IgD-negative memory B cell (primary cell): ENCODE measurements at regions not wholly inside any gene's neighbourhood (a gene's known extent, or its start where the extent isn't known, plus 50 kb on each side); places are given as distances from the start of the nearest gene placed in this dataset.

Source experiments
- H3K27ac Mint-ChIP-seq, 3 donors: one replicate each; pipeline ENCODE4 v1.8.0; 2020 to 2022; ENCODE audit warnings: mild to moderate bottlenecking in 3 of 3, mixed read lengths in 3 of 3, moderate library complexity in 1 of 3
- H3K27me3 Mint-ChIP-seq: one replicate; pipeline ENCODE4 v1.8.0; 2021; ENCODE audit warnings: mixed read lengths
- H3K36me3 Mint-ChIP-seq: one replicate; pipeline ENCODE4 v1.8.0; 2020; ENCODE audit warnings: mild to moderate bottlenecking, mixed read lengths
- H3K4me1 Mint-ChIP-seq, 3 donors: one replicate each; pipeline ENCODE4 v1.8.0; 2020 to 2022; ENCODE audit warnings: mixed read lengths in 3 of 3, mild to moderate bottlenecking in 1 of 3
- H3K4me3 Mint-ChIP-seq, 4 donors: one replicate each; pipeline ENCODE4 v1.8.0; 2020 to 2022; ENCODE audit warnings: mild to moderate bottlenecking in 4 of 4, mixed read lengths in 4 of 4, moderate library complexity in 3 of 4
- H3K9me3 Mint-ChIP-seq, 3 donors: one replicate each; pipeline ENCODE4 v1.8.0; 2020 to 2021; ENCODE audit warnings: mixed read lengths in 3 of 3, mild to moderate bottlenecking in 1 of 3

DNA sequence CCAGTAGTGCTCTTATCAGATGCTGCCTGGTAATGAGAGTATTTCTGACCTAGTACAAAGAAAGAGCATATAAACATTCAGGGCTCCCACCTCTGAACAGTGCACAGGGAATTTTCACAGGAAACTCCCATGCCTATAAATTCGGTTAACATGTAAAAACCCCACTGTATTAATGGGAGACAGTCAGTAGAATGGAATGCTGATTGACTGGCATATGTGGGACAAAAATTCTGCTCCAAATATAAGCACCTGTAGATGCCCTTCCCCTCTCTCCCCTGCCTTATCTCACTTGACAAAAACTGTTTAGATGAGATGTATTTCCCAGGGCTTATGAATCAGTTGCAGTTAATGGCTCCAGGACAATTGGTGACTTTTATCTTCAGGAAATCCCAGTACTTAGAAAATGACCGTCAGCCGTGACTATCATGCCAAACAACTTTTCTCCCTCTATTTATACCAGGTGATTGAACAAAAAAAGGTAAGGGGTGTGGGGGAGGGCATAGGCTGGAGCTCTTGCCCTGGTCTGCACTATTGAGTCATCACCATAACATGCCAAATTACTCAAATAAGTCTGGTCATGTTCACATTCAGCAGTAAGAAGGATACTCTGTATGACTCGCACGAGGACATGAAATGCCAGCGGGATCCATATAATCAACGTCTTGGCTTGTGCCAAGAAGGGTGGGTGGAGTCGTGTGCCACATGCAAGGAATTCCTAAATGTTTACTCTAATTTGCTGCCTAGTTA lies 176.4 kb upstream of the BMP2 start:
- no peaks in the 10 kb centered on the region for H3K36me3 Mint-ChIP-seq
- H3K27ac Mint-ChIP-seq, result no peak overlapping the region
- H3K4me1 Mint-ChIP-seq, result no peaks in the 10 kb centered on the region
- no peaks in the 10 kb centered on the region for H3K27me3 Mint-ChIP-seq
- H3K9me3 Mint-ChIP-seq, result peaks cover 2 to 26% (median 6%) of the 10 kb centered on the region in 3 donors
- no peak overlapping the region for H3K4me3 Mint-ChIP-seq

DNA sequence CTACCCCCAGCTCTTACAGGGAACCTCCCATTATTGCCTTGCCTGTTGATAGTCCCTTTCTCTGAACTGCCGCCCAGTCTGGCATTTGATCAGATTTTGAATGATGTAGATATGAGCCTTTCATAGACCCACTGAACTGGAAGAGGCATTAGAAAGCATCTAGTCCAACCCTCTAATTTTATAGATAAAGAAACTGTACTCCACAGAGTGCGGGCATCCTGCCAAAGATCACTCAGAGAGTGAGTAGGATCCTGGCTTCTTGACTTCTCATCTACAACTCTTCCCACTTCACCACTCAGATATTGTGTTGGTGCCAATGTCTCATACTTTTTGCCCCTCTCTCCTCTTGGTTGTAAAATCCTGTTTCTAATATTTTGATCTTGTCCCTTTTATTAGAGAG lies 179.2 kb upstream of the BMP2 start:
- Mint-ChIP-seq H3K27me3 (no peaks in the 10 kb centered on the region), H3K4me3 (no peak overlapping the region), H3K4me1 (no peaks in the 10 kb centered on the region), H3K36me3 (no peaks in the 10 kb centered on the region), H3K9me3 (peaks cover 2 to 22% (median 6%) of the 10 kb centered on the region in 3 donors), H3K27ac (no peak overlapping the region)

DNA sequence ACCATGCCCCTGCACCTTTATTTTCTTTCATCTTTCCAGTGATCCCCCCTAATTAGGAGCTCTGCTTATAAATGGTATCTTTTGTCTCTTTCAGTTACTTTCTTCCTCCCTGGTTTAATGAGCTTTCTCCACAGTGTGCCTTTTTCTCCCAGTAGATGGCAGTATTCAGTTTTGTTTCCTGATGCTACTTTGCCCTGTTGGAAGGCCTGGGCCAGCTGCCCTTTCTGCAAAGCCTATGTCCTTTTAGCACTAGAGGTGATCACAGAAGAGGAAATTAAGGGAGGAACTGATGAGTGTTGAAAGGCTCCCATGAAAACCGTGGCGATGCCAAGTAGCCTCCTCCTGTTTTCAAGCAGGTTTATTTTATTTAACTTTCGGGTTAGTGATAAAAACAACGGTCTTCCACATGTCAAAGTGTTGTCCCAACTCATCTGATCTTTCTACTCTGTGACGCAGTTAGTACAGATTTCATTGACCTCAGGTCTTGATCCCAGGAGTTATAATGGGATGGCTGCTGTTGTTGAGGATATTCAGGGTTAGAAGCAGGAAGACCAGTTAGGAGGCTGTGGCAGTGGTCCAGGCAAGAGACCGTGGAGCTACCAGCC lies 184.2 kb upstream of the BMP2 start:
- no peaks in the 10 kb centered on the region for H3K36me3 Mint-ChIP-seq
- no peaks in the 10 kb centered on the region for H3K27me3 Mint-ChIP-seq
- H3K4me1 Mint-ChIP-seq, result no peaks in the 10 kb centered on the region
- H3K9me3 Mint-ChIP-seq, result peaks cover 2 to 5% (median 5%) of the 10 kb centered on the region in 3 donors
- no peak overlapping the region for H3K27ac Mint-ChIP-seq
- H3K4me3 Mint-ChIP-seq, result no peak overlapping the region

DNA sequence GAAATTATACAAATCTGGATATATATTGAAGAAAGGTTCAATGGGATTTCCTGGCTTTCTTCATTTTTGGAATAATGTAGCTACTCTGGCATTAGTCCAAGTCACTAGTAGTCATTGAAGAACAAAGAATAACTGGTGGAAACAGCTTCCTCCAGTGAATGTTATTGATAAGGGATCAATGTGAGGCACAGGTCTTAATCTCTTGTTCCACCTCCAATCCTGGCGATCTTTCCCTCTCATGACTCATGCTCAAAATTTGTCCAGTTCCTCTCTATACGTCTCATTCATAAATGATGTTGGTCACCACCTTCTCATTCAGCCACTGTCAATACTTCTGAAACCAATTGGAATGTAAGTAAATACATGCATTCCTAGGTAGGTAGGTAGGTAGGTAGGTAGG lies 185.0 kb upstream of the BMP2 start:
- no peaks in the 10 kb centered on the region for H3K36me3 Mint-ChIP-seq
- H3K27ac Mint-ChIP-seq, result no peak overlapping the region
- H3K9me3 Mint-ChIP-seq, result peaks cover 2 to 6% (median 5%) of the 10 kb centered on the region in 3 donors
- no peaks in the 10 kb centered on the region for H3K27me3 Mint-ChIP-seq
- H3K4me3 Mint-ChIP-seq, result no peak overlapping the region
- H3K4me1 Mint-ChIP-seq, result no peaks in the 10 kb centered on the region

DNA sequence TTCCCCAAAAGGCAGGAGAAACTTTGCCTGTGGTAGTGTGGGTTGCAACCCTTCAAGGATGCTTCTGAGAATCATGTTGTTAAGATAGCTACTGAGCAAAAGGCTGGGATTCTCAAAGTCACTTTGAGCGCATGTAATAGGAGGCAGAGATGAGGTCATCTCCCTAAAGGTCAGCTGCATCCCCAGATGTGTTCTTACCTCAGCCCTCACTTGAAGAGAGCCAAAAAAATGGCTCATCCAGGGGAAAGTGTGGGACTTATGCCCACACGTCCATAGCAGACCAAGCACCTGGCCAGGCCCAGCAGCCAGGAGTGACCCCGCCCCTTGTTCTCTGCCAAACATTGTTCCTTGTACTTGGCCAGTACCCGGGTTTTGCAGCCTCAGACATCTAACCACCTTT lies 187.0 kb upstream of the BMP2 start:
- Mint-ChIP-seq H3K9me3 (peaks cover 2 to 5% (median 3%) of the 10 kb centered on the region in 3 donors), H3K27ac (no peak overlapping the region), H3K4me3 (no peak overlapping the region), H3K27me3 (no peaks in the 10 kb centered on the region), H3K4me1 (no peaks in the 10 kb centered on the region), H3K36me3 (no peaks in the 10 kb centered on the region)

DNA sequence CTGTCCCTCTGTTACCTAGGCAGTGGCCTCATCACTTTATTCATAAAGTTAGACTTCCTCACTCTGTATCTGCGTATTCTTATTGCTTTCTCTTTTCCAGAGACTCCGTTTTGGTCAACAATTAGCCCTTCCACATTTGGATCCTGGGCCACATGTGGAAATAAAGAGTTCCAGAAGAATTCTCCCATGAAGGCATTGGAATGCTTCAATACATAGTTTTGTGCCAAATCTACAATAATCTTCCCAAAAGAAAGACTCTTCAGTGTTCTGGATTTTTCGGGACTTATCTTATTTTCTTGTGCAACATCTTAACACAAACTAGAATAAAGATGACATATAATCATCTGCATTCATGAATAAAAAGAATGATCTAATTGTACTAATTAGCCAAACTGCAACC lies 187.7 kb upstream of the BMP2 start:
- no peaks in the 10 kb centered on the region for H3K4me1 Mint-ChIP-seq
- peaks cover 3 to 5% (median 4%) of the 10 kb centered on the region in 3 donors for H3K9me3 Mint-ChIP-seq
- no peak overlapping the region for H3K4me3 Mint-ChIP-seq
- no peaks in the 10 kb centered on the region for H3K27me3 Mint-ChIP-seq
- H3K27ac Mint-ChIP-seq, result no peak overlapping the region
- no peaks in the 10 kb centered on the region for H3K36me3 Mint-ChIP-seq

DNA sequence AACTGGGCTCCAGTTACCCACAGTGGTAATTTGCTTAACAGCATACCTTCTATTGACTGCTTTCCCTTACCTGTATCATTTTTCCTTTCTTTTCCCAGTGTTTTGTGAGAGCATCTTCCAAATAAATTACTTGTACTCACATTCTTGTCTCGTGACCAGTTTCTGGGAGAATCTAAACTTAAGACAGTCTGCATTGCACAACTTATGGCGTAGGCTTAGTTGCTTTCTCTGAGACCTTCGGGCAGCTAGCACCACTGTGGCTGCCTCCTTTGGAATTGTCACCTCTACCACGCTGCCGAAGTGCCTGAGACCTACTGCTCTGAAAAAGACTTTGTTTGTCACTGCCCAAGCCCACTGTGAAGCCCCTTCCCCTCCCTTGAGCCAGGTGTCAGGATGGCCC lies 188.1 kb upstream of the BMP2 start:
- Mint-ChIP-seq H3K36me3 (no peaks in the 10 kb centered on the region), H3K27me3 (no peaks in the 10 kb centered on the region), H3K9me3 (peaks cover 3 to 8% (median 5%) of the 10 kb centered on the region in 3 donors), H3K4me3 (no peak overlapping the region), H3K4me1 (no peaks in the 10 kb centered on the region), H3K27ac (no peak overlapping the region)

DNA sequence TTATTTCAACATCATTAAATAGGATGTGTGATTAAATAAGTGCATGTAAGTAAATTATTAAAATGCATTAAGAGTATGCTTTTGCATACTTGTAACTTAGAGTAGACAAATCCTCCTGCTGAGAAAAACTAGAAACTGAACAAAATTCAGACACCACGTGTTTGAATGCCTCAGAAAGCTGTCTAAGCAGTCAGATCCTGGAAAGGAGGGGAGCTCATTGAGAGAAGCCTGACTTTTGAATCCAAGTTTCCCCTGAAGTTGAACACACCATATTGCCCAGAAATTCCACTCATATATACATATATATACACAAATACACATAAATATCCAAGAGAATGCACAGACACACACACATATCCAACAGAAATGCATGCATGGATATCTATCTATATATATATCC lies 190.0 kb upstream of the BMP2 start:
- Mint-ChIP-seq H3K9me3 (peaks cover 2 to 9% (median 5%) of the 10 kb centered on the region in 3 donors), H3K27me3 (no peaks in the 10 kb centered on the region), H3K4me1 (no peaks in the 10 kb centered on the region), H3K27ac (no peak overlapping the region), H3K36me3 (no peaks in the 10 kb centered on the region), H3K4me3 (no peak overlapping the region)

DNA sequence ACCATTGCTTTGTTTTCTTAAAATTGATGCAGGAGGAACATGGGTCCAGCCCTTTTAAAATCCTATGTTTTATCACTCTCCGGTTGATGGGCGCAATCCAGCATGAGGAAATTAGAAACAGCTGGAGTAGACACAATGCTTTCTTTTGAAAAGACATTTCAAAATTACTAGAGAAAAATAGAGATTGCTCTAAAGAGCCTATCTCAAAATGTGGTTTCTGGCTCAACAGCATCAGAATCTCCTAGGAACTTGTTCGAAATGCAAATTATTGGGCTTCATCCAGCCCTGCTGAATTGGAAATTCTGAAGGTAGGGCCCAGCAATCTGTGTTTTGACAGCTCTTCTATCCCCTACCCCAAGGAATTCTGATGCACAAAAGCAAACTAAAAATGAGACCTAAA lies 190.8 kb upstream of the BMP2 start:
- Mint-ChIP-seq H3K27me3 (no peaks in the 10 kb centered on the region), H3K9me3 (peaks cover 2 to 9% (median 4%) of the 10 kb centered on the region in 3 donors), H3K27ac (no peak overlapping the region), H3K36me3 (no peaks in the 10 kb centered on the region), H3K4me1 (no peaks in the 10 kb centered on the region), H3K4me3 (no peak overlapping the region)

DNA sequence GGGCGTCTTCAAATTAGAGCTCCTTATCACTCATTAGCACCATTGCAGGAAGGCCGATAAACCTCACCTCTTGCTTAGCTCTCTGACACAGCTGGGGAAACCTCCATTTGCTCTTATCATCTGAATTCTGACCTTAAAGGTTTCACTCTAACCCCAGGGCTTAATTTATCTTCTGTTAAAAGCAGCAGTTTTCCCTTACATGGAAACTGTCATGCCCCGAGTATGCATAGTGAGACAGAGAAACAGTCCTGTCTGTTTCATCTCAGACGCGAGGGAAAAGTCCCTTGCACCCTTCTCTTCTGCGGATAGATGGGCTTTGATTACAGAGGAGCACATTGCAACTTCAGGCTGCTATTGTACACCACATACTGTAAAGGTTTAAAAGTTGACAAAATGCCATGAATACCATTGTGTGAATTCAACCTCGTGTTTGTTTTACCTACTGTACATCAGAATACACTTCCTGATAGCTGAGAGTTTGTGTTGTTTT lies 191.5 kb upstream of the BMP2 start:
- Mint-ChIP-seq H3K27ac (no peak overlapping the region), H3K9me3 (peaks cover 2 to 9% (median 6%) of the 10 kb centered on the region in 3 donors), H3K27me3 (no peaks in the 10 kb centered on the region), H3K36me3 (no peaks in the 10 kb centered on the region), H3K4me1 (no peaks in the 10 kb centered on the region), H3K4me3 (peak overlapping the region in 1 of 4 donors; percentile 59)

DNA sequence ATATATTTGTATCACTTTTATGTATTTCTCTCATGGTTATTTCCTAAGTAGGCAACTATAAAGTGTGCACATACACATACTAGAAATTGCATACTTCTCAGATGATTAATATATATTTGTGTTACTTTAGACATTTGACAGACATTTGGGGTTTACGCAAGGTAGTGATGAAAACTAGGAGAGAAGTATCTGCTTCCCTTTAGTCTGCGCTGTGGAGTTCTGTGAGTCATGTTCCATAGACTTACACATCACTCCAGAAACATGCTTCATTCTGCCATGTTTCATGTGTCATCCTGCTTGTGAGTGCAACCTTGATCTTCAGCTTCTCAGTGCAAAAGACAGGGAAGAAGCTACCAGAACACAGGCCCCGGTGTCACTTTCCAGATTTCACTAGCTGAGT lies 200.7 kb upstream of the BMP2 start:
- H3K27me3 Mint-ChIP-seq, result no peaks in the 10 kb centered on the region
- H3K4me3 Mint-ChIP-seq, result no peak overlapping the region
- no peaks in the 10 kb centered on the region for H3K4me1 Mint-ChIP-seq
- no peak overlapping the region for H3K27ac Mint-ChIP-seq
- peaks cover 0 to 10% (median 6%) of the 10 kb centered on the region in 3 donors for H3K9me3 Mint-ChIP-seq
- peaks cover 1% of the 10 kb centered on the region for H3K36me3 Mint-ChIP-seq

DNA sequence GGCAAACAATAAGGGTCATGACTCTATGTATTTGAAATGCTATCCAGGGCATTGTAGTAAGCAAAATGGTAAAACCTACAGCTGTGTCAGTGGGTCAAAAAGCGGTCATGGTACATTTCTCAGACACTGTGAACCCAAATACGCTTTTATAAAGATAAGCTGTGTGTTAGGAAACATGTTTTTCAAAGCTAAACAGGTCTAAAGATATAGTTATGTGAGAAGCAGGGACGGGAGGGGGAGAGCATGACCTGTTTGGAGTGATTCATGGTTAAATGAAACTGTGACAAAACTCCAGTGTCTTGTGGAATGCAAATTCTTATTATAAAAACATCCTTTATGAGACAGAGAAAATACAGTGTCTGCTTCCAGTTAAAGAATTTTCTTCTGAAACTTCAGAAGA lies 205.4 kb upstream of the BMP2 start:
- H3K27ac Mint-ChIP-seq, result no peak overlapping the region
- no peaks in the 10 kb centered on the region for H3K27me3 Mint-ChIP-seq
- no peaks in the 10 kb centered on the region for H3K36me3 Mint-ChIP-seq
- peaks cover 0 to 3% (median 0%) of the 10 kb centered on the region in 3 donors for H3K4me1 Mint-ChIP-seq
- H3K4me3 Mint-ChIP-seq, result no peak overlapping the region
- peaks cover 3 to 4% (median 4%) of the 10 kb centered on the region in 3 donors for H3K9me3 Mint-ChIP-seq

DNA sequence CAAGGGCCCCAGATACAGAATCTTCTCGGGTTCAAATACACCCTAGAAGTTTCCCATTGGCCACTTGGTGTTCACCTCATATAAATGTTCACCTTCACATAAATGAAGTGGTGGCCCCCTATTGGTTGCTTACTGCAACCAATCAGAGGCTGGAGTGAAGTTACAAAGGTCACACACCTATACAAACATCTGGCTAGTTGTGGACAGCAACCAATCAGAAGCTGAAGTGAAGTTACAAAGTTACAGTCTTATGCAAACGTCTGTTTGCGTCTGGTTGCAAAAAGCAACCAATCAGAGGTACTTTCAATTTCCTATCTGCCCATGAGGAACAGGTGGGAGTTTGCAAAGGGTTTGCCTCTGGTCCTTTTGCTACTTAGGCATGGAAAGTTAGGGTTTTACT lies 206.5 kb upstream of the BMP2 start:
- no peak overlapping the region for H3K27ac Mint-ChIP-seq
- no peak overlapping the region for H3K4me3 Mint-ChIP-seq
- no peaks in the 10 kb centered on the region for H3K27me3 Mint-ChIP-seq
- peaks cover 0 to 3% (median 0%) of the 10 kb centered on the region in 3 donors for H3K4me1 Mint-ChIP-seq
- peaks cover 3 to 5% (median 3%) of the 10 kb centered on the region in 3 donors for H3K9me3 Mint-ChIP-seq
- no peaks in the 10 kb centered on the region for H3K36me3 Mint-ChIP-seq

DNA sequence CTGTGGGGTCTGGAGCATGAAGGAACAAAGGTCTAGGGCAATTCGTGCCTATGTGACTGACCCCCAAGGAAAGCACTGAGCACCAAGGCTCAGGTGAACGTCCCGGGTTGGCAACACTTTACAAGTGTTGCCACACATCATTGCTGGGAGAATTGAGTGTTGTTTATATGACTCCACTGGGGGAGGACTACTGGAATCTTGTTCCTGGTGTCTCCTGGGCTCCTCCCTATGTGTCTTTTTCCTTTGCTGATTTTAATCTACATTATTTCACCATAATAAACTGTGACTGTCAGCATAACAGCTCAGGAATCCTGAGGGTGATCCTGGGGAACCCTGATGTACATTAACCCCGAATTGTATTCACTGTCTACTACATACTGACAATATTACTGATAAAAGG lies 207.7 kb upstream of the BMP2 start:
- no peak overlapping the region for H3K27ac Mint-ChIP-seq
- H3K4me1 Mint-ChIP-seq, result peaks cover 0 to 3% (median 0%) of the 10 kb centered on the region in 3 donors

DNA sequence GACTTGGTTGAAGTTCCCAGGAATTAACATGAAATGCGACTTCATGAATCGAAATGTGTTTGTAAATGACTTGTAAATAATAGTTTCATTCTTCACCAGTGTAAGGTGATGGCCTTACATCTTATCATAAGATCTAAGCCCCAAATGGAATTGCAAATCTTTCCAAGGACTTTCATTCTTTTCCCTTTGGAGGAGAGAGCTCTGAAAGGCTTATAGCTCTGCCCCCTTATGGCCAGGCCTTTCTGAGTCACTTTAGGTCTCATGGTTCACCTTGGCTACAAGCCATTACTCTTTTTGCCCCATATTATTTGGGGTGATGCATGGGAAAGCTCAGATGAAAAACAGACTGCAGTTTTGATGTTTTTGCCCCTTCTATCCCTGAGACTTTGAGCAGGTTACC lies 209.1 kb upstream of the BMP2 start:
- H3K9me3 Mint-ChIP-seq, result peaks cover 3 to 7% (median 3%) of the 10 kb centered on the region in 3 donors
- H3K36me3 Mint-ChIP-seq, result no peaks in the 10 kb centered on the region
- H3K4me3 Mint-ChIP-seq, result no peak overlapping the region
- peaks cover 0 to 3% (median 0%) of the 10 kb centered on the region in 3 donors for H3K4me1 Mint-ChIP-seq
- no peaks in the 10 kb centered on the region for H3K27me3 Mint-ChIP-seq
- no peak overlapping the region for H3K27ac Mint-ChIP-seq

More for the DNA sequence above, 207.7 kb upstream of the BMP2 start:
- H3K4me3 Mint-ChIP-seq, result no peak overlapping the region
- no peaks in the 10 kb centered on the region for H3K36me3 Mint-ChIP-seq
- H3K27me3 Mint-ChIP-seq, result no peaks in the 10 kb centered on the region
- H3K9me3 Mint-ChIP-seq, result peaks cover 0 to 7% (median 3%) of the 10 kb centered on the region in 3 donors
